Upper lobe of left lung (tissue), 4 donors: ENCODE measurements at regions not wholly inside any gene's neighbourhood (a gene's known extent, or its start where the extent isn't known, plus 50 kb on each side); places are given as distances from the start of the nearest gene placed in this dataset.

ENCODE experiments used
- CTCF ChIP-seq, 6 experiments: fragments of 450-650 bp in 4 of 6; fragments of 200-600 bp in 2 of 6; sonication (generic) in 2 of 6; IDR thresholded peaks; one replicate each; pipeline ENCODE4 v1.5.1; 2016 to 2019; ENCODE audit warnings: antibody characterized with exemption in 6 of 6
- EP300 ChIP-seq, 4 donors: sonication (generic); formaldehyde crosslinking; IDR thresholded peaks; one replicate each; pipeline ENCODE4 v1.5.1; 2017; ENCODE audit warnings: antibody characterized with exemption in 4 of 4, control low read depth in 2 of 4

GRCh38 chr7:83799333-83799732, 150.4 kb upstream of the SEMA3E start:
- TF ChIP-seq EP300 (IDR thresholded peaks at IDR 0.05) = no peak
- TF ChIP-seq CTCF (IDR thresholded peaks at IDR 0.05) = no peak
